Femur (tissue), 1 donor: ENCODE measurements at regions not wholly inside any gene's neighbourhood (a gene's known extent, or its start where the extent isn't known, plus 50 kb on each side); places are given as distances from the start of the nearest gene placed in this dataset.
"Not testable (repeated sequence)": the region's sequence is repeated elsewhere in the genome, so short reads cannot be mapped to it uniquely, and the experiment has no call there.

Experiments
- DNase-seq: peaks from one replicate; pipeline ENCODE4 v3.0.0-alpha.2; 2017

- no peak for DNase-seq
Observed at GRCh38 chr9:129454467-129455067, 166.3 kb downstream of the C9orf50 start.

- DNase-seq: no peak
Observed at GRCh38 chr9:129453734-129454133, 167.2 kb downstream of the C9orf50 start.

- peak; percentile 57 for DNase-seq
Observed at GRCh38 chr9:129451669-129452068, 169.2 kb downstream of the C9orf50 start.

- DNase-seq: peak; percentile 65
Observed at GRCh38 chr9:129451089-129451656, 169.7 kb downstream of the C9orf50 start.

- DNase-seq: no peak
Observed at GRCh38 chr9:129449066-129449465, 171.8 kb downstream of the C9orf50 start.

GRCh38 chr9:129446828-129447550 lies 173.9 kb downstream of the C9orf50 start:
- no peak for DNase-seq

GRCh38 chr9:129445794-129446306 lies 175.1 kb downstream of the C9orf50 start:
- no peak for DNase-seq

- not testable (repeated sequence) for DNase-seq
Observed at GRCh38 chr9:129443515-129444164, 177.3 kb downstream of the C9orf50 start.

- no peak for DNase-seq
Observed at GRCh38 chr9:129442803-129443511, 177.9 kb downstream of the C9orf50 start.

GRCh38 chr9:129441852-129442251 lies 179.0 kb downstream of the C9orf50 start:
- DNase-seq: no peak

GRCh38 chr9:129440435-129441186 lies 180.3 kb downstream of the C9orf50 start:
- no peak for DNase-seq

GRCh38 chr9:129439242-129439641 lies 181.7 kb downstream of the C9orf50 start:
- DNase-seq: no peak

- DNase-seq: no peak
Observed at GRCh38 chr9:129437626-129438323, 183.1 kb downstream of the C9orf50 start.

GRCh38 chr9:129436751-129437625 lies 183.9 kb downstream of the C9orf50 start:
- DNase-seq: peak; percentile 65

- no peak for DNase-seq
Observed at GRCh38 chr9:129435988-129436717, 184.7 kb downstream of the C9orf50 start.

GRCh38 chr9:129435291-129435690 lies 185.6 kb downstream of the C9orf50 start:
- DNase-seq: peak; percentile 55

GRCh38 chr9:129434187-129434586 lies 186.7 kb downstream of the C9orf50 start:
- no peak for DNase-seq

- no peak for DNase-seq
Observed at GRCh38 chr9:129432297-129433154, 188.4 kb downstream of the C9orf50 start.
